ENCODE measurements at regions not wholly inside any gene's neighbourhood (a gene's known extent, or its start where the extent isn't known, plus 50 kb on each side); places are given as distances from the start of the nearest gene placed in this dataset.

DNA sequence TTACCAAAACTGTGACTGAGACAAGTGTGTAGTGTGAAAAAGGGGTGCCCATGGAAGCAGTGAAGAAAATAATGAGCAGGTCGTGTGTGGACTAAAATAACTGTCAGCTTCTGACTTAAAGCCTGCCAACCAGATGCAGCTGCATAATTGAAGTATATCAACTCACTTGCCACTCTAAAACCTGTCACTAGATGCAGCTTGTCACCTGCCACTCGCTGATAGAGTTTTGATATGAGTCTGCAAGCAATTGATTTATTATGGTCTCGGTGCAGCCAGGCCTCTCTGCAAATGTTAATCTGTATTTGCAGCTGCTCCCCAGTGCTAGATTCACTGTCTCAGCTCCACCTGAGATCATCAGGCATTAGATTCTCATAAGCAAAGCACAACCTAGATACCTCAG, 1090.0 kb upstream of the EYS start:
- Histone ChIP-seq H3F3A (ENCODE audit: low read length, unreplicated experiment) (no peaks in the 10 kb centered on the region), H3K4me2 (ENCODE audit: low read length) (no peak overlapping the region), H2AFZ (ENCODE audit: low read length) (no peak overlapping the region), H3K9me3 (ENCODE audit: low read length) (no peaks in the 10 kb centered on the region), H3K4me1 (ENCODE audit: insufficient read depth, low read length) (no peaks in the 10 kb centered on the region), H4K20me1 (ENCODE audit: low read length) (no peaks in the 10 kb centered on the region), H3K79me2 (ENCODE audit: low read length) (no peaks in the 10 kb centered on the region), H3K4me3 (ENCODE audit: low read length) (no peak overlapping the region), H3K36me3 (ENCODE audit: low read depth, low read length) (no peaks in the 10 kb centered on the region), H3K9ac (ENCODE audit: low read length) (no peak overlapping the region), H3K27ac (ENCODE audit: low read length) (no peak overlapping the region), H3K27me3 (ENCODE audit: low read length) (no peaks in the 10 kb centered on the region), H3K9me2 (replicated peaks; ENCODE audit: low read length) (no peaks in the 10 kb centered on the region)
- intact Hi-C loops (cut with micrococcal nuclease), result no loop called here
- ATAC-seq (no peak), DNase-seq (no peak)
- ChIA-PET CTCF (no interaction called here), POLR2A (ENCODE audit: unreplicated experiment) (no interaction called here)
- TF ChIP-seq, protein P1, sequence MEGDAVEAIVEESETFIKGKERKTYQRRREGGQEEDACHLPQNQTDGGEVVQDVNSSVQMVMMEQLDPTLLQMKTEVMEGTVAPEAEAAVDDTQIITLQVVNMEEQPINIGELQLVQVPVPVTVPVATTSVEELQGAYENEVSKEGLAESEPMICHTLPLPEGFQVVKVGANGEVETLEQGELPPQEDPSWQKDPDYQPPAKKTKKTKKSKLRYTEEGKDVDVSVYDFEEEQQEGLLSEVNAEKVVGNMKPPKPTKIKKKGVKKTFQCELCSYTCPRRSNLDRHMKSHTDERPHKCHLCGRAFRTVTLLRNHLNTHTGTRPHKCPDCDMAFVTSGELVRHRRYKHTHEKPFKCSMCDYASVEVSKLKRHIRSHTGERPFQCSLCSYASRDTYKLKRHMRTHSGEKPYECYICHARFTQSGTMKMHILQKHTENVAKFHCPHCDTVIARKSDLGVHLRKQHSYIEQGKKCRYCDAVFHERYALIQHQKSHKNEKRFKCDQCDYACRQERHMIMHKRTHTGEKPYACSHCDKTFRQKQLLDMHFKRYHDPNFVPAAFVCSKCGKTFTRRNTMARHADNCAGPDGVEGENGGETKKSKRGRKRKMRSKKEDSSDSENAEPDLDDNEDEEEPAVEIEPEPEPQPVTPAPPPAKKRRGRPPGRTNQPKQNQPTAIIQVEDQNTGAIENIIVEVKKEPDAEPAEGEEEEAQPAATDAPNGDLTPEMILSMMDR (conservative IDR thresholded peaks at IDR 0.05; ENCODE audit: low read depth, low read length), result no peak
- no TSS peak for BruUV-seq (replicated peaks)

DNA sequence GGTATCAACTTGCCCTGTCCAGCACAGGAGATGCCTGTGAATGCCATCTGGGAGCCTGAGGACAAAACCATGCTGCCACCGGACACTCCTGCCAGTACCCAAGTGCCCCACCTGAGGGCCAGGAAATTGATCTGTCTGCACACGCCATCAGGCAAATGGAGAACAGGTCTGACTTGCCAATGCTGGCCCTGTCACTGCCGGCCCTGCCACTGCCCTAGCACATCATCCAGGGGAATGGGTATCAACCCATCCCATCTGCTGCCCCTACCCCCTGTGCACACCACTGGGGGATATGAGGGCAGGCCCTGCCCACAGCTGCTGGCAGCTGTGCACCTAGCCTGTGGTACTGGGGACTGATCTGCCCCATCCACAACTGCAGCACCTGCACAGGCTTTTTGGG, 1081.6 kb upstream of the EYS start:
- no peaks in the 10 kb centered on the region for H3K27me3 ChIP-seq (ENCODE audit: low read length)
- H3K79me2 ChIP-seq (ENCODE audit: low read length), result no peaks in the 10 kb centered on the region
- no peaks in the 10 kb centered on the region for H3F3A ChIP-seq (ENCODE audit: low read length, unreplicated experiment)
- no peaks in the 10 kb centered on the region for H3K9me2 ChIP-seq (replicated peaks; ENCODE audit: low read length)
- ChIA-PET POLR2A (ENCODE audit: unreplicated experiment) (no interaction called here), CTCF (no interaction called here)
- no peak overlapping the region for H3K4me2 ChIP-seq (ENCODE audit: low read length)
- no peak for ATAC-seq
- no peaks in the 10 kb centered on the region for H3K36me3 ChIP-seq (ENCODE audit: low read depth, low read length)
- H3K27ac ChIP-seq (ENCODE audit: low read length), result no peak overlapping the region
- H3K9ac ChIP-seq (ENCODE audit: low read length), result no peak overlapping the region
- TF ChIP-seq, protein P1 (conservative IDR thresholded peaks at IDR 0.05; ENCODE audit: low read depth, low read length), result no peak
- TF ChIP-seq EZH2 (IDR thresholded peaks at IDR 0.05; ENCODE audit: low read length, unreplicated experiment), result no peak
- no peak overlapping the region for H2AFZ ChIP-seq (ENCODE audit: low read length)
- H4K20me1 ChIP-seq (ENCODE audit: low read length), result no peaks in the 10 kb centered on the region
- H3K4me1 ChIP-seq (ENCODE audit: insufficient read depth, low read length), result no peaks in the 10 kb centered on the region
- DNase-seq, result no peak
- BruUV-seq (replicated peaks), result no TSS peak
- intact Hi-C loops (cut with micrococcal nuclease), result no loop called here
- no peaks in the 10 kb centered on the region for H3K9me3 ChIP-seq (ENCODE audit: low read length)
- H3K4me3 ChIP-seq (ENCODE audit: low read length), result no peak overlapping the region

DNA sequence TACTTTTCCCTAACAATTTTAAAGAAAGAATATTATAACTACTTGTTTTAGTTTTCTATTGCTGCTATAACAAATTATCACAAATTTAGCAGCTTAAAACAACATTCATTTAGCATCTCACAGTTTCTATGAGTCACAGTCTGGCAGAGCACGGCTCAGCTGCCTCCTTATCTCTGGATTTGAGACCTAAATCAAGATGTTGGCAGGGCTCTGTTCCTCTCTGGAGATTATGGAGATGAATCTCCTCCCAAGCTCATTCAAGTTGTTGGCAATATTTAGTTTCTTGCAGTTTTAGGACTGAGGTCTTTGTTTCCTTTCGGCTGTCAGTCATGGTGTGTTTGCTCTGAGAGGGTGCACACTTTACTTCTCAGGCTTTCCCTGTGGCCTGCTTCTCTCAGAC, 1065.8 kb upstream of the EYS start:
- Histone ChIP-seq H3K4me2 (ENCODE audit: low read length) (no peak overlapping the region), H3K9me2 (replicated peaks; ENCODE audit: low read length) (no peaks in the 10 kb centered on the region), H3K79me2 (ENCODE audit: low read length) (no peaks in the 10 kb centered on the region), H3K4me3 (ENCODE audit: low read length) (no peak overlapping the region), H3K27ac (ENCODE audit: low read length) (no peak overlapping the region), H3K9me3 (ENCODE audit: low read length) (no peaks in the 10 kb centered on the region), H3K9ac (ENCODE audit: low read length) (no peak overlapping the region), H3K4me1 (ENCODE audit: insufficient read depth, low read length) (no peaks in the 10 kb centered on the region), H4K20me1 (ENCODE audit: low read length) (no peaks in the 10 kb centered on the region), H3K36me3 (ENCODE audit: low read depth, low read length) (no peaks in the 10 kb centered on the region), H2AFZ (ENCODE audit: low read length) (no peak overlapping the region), H3F3A (ENCODE audit: low read length, unreplicated experiment) (no peaks in the 10 kb centered on the region), H3K27me3 (ENCODE audit: low read length) (no peaks in the 10 kb centered on the region)
- ChIA-PET CTCF (no interaction called here), POLR2A (ENCODE audit: unreplicated experiment) (no interaction called here)
- intact Hi-C loops (cut with micrococcal nuclease), result no loop called here
- ATAC-seq, result no peak
- no peak for DNase-seq
- no TSS peak for BruUV-seq (replicated peaks)
- no peak for TF ChIP-seq EZH2 (IDR thresholded peaks at IDR 0.05; ENCODE audit: low read length, unreplicated experiment)
- TF ChIP-seq EZH2phosphoT487 (IDR thresholded peaks at IDR 0.05; ENCODE audit: borderline replicate concordance, low read length), result no peak
- TF ChIP-seq, protein P1 (conservative IDR thresholded peaks at IDR 0.05; ENCODE audit: low read depth, low read length), result no peak
